HPDE6-E6E7 (cell line): ENCODE measurements at regions not wholly inside any gene's neighbourhood (a gene's known extent, or its start where the extent isn't known, plus 50 kb on each side); places are given as distances from the start of the nearest gene placed in this dataset.
"Not testable (repeated sequence)": the region's sequence is repeated elsewhere in the genome, so short reads cannot be mapped to it uniquely, and the experiment has no call there.

ENCODE experiments used
- DNase-seq: peaks from one replicate; pipeline ENCODE4 v3.0.0; 2011; ENCODE audit warnings: missing footprints; ENCODE audit errors: extremely low spot score

DNA sequence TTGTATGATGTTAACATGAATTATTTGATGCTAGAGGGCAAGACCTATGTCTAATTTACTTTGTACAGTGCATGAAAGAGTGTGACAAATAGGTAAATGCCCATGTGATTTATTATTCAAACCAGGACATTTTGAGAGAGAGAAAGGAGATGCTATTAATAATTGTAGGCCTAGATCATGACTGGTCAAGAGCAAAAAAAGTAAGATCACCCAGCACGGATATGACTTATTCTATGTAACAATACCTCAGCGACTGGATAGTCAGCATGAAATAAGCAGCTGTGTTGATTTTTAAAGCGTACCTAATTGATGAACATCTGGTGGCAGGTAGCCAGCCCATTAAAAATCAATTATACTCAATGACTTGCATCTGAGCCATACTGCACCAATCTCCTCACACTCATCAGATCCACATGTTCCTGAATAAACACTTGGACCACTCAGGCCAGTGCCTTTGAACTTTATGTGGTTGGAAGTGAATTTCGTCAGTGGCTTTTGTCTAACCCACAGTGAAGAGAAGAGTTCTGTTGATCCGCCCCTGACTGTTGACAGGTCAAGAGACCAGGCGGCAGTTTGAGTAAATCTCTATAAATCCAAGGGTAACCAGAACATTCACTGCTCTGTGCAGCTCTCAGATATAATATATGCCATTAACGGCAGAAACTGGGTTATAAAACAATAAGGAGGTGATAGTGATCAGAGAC is 435.3 kb downstream of the MDFIC start:
- DNase-seq = no peak

DNA sequence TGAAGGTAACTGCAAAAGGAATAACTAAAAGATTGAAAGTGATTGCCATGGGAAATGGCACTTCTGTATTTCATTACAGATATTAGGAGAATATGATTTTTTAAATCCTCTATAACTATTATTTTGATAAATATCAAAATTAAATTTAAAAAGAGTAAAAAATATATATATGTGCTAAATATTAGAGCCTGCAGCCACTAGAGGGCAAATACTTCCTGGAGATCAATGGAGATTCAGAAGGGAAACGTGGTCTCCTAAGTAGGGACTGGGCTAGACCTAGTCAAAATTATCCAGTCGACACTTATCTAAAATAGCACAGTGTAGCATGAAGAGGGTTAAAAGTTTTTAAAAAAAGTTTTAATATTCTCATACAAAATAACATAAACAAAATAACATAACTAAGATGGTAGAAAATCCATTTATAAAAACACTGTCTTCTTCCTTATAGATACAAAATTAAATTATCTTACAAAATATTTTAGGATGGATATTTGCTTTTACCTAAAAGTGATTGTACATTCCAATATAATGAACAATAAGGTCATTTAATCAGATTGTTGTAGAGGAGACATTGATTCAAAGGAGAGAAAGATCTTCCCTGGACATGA is 434.3 kb downstream of the MDFIC start:
- no peak for DNase-seq

DNA sequence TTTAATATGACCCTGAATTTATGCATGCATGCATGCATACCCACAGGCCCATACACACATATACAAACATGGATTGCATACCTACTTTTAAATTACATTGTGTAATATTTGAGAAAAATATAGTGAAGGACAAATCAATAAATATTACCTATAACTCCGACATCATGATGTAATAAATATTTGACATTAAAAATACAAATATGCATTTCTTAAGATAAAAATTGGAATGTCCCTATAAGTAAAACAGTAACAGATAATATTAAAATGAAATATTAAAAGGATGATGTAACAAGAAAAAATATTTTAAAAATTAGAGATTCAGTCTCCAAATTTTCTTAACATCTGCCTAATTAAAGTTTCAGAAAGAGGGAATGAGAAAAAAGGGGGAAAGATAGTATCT is 433.0 kb downstream of the MDFIC start:
- DNase-seq = no peak

DNA sequence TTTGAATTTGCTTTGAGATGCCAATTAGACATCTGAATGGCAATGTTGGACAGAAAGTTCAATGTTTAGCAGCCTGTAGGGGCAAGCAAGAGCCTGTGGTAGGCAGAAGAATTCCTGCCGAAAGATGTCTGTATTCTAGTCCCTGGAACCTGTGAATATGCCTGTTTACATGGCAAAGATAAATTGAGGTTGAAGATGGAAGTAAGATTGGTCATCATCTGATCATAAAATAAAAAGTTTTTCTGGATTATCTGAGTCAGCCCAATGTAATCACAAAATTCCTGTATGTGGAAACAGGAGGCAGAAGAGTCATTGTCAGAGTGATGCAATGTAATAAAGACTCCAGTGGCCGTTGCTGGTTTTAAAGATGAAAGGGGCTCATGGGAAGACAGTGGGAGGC is 430.5 kb downstream of the MDFIC start:
- peak; percentile 13 for DNase-seq

DNA sequence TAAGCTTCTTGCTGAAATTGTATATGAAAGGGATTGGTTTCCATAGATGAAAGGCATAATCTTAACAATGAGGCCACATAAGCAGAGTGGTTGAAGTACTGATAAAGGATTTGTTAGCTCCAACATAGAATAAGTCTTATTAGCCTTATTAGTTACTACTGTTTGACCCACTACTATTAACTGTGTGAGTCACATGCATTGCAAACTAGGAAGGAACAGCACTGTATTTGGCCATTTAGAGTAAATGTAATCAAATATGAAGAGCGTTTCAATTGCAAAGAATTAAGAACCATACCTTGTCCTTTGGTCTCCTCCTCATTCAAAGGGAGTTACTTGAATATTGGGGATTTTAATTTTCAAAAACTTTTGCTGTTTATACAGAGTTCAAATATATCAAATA is 428.9 kb downstream of the MDFIC start:
- no peak for DNase-seq

DNA sequence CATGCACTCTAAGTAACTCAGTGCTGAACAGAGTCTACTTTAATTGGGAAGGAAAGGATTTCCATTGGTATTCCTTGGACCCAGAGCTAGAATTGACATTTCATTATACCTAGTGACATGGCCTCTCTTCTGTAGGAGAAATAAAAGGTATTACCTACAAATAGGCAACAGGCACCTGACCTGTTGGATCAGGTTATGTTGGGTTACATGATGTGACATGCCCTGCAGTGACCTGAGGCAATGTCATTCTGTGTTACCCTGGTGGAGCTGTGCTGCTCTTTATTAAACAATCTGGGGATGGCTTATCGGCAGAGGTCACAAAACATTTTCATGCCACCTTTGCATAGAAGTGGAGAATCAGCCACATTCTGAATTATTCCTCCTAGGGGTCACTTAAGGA is 427.7 kb downstream of the MDFIC start:
- DNase-seq = no peak

DNA sequence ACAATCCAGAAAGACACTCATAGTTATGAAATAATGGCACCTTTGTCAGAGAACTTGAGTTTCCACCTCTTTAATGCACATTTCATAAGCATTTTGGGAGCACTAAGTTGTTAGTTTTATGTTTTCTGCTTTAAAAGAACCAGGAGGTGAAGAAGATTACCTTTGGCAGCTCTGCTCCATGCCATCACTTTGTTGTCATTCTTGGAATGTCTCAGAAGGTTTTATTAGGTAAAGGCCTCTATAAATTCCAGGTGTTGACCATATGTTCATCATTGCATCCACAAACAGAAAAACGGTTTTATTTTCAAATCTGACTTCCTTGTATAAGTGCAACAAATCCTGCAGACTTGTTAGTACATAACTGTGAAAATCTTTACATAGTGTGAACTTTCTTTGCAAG is 424.8 kb downstream of the MDFIC start:
- no peak for DNase-seq

DNA sequence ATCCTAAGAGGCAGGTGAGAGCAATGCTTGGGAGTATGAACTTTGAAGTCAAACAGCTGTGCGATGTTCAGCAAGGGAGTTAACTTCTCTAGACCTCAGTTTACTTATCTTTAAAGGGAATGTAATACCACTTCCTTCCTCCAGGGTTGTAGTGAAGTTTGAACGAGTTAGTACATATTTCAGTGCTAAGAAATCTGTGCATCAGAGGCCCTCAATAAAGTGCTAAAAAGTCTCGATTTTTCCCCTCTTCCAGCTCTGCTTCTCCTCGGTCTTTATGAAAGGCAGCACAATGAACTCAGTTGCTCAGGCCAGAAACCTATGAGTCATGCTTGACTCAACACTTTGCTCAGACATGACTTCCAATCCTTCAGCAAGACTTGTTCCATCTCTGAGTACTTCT is 418.9 kb downstream of the MDFIC start:
- peak; percentile 64 for DNase-seq

DNA sequence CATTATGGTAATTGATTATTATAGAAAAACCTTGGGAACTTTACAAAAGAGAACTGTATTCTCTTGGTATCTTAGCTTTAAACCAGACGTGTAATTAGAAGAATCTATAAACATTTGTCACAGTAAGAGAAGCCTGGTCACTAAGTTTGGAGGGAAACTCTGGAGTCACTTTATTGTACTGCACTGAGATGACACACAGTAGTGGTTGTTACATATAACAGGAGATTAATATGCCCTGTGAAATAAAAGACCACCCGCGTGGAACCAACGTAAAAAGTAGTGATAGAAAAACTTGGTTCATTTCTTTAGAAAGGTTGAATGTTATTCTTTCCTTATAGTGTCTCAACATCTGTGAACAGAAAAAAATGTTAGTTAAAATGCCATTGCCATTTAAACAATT is 416.1 kb downstream of the MDFIC start:
- DNase-seq = no peak

DNA sequence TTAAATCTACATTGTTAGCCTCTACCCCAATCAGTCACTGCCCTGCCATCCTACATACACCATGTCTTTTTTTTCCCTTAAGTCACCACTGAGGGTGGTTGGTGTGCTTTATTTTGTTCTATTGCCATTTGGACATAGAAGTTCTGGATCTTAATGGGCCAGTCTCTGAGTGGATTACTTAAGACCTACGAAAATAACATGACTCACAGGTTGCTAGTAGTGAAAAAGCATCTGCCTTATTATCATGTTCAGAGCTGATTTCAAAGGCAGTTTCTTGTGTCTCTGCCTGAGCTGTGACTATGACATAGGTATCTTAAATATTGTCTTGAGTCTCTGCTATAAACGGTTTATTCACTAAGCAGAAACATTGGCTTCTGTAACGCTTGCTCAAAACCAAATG is 410.8 kb downstream of the MDFIC start:
- DNase-seq = no peak

DNA sequence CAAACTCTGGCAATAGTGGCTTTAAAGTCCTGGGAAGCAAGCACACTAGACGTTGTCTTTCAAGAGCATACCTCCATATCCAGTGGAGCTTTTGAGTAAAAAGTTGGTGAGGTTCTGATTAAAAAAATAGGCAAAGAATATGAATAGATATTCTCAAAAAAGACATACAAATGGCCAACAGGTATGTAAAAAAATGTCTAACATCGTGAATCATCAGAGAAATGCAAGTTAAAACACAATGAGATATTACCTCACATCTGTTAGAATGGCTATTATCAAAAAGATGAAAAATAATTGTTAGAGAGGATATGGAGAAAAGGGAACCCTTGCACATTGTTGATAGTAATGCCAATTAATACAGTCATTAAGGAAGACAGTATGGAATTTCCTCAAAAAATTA is 407.1 kb downstream of the MDFIC start:
- no peak for DNase-seq

DNA sequence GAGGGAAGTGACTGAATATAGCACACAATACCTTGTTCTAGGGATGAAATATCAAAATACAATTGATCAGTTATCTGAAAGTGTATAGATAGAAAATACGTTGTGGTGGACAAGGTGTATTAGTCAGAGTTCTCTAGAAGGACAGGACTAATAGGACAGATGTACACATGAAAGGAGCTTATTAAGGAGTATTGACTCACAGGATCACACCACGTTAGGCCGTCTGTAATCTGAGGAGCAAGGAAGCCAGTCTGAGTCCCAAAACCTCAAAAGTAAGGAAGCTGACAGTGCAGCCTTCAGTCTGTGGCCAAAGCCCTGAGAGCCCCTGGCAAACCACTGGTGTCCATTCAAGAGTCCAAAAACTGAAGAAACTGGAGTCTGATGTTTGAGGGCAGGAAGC is 406.1 kb downstream of the MDFIC start:
- no peak for DNase-seq

DNA sequence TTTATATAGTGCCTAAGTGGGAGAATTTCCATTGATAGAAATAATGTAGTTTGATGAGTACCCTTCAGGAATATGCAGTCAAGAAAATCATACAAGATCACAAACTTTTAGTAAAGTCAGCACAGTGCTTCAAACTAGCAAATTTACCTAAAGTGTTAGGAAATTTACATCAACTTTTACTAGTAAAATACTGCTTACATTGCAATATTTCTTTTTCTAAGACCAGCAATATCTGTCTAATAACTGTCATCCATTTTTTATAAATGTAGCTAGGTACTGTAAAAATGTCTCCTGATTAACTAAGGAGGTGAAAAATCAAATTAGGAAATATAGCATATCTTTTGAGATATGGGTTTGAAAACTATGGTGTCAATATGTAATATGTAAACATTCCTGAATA is 405.4 kb downstream of the MDFIC start:
- no peak for DNase-seq

DNA sequence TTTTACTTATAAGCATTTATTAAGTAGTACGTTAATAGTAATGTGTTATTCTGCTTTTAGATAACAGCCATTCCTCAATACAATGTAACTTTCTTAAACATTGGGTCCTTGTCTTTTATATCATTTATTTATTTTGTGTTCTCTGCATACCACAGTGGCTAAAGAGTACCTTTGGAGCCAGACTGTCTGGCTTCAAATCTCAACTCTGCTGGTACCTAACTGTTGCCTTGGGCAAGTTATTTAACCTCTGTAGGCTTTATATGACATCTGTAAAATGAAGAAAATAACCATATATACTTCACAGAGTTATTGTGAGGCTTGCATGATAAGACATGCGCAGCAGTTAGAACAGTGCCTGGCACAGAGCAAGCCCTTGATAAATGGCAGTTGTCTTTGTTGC is 397.6 kb downstream of the MDFIC start:
- no peak for DNase-seq

DNA sequence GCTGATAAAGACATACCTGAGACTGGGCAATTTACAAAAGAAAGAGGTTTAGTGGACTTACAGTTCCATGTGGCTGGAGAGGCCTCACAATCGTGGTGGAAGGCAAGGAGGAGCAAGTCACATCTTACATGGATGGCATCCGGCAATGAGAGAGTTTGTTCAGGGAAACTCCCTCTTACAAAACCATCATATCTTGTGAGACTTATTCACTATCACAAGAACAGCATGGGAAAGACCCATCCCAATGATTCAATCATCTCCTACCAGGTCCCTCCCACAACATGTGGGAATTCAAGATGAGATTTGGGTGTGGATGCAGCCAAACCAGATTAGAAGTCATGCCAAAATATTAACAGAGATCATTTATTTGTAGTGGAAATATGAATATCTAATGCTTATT is 388.4 kb downstream of the MDFIC start:
- not testable (repeated sequence) for DNase-seq

DNA sequence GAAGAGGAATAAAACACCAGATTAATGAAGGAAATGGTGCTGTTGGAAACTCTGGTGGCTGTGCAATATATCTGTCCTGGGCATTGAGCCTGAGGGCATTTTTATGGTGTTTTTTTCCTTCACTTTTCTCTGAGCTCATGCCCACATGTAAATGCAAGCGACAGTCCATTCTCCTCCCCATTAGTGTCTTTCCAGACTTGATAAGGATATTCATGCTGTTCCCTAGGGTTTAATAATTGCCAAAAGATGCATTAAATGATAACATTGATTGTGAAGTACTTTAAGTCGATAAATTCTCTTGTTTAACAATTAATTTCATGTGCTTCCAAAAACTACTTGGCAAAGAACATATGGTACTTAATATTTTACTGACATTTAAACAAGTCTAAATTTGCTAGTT is 384.7 kb downstream of the MDFIC start:
- DNase-seq = no peak

DNA sequence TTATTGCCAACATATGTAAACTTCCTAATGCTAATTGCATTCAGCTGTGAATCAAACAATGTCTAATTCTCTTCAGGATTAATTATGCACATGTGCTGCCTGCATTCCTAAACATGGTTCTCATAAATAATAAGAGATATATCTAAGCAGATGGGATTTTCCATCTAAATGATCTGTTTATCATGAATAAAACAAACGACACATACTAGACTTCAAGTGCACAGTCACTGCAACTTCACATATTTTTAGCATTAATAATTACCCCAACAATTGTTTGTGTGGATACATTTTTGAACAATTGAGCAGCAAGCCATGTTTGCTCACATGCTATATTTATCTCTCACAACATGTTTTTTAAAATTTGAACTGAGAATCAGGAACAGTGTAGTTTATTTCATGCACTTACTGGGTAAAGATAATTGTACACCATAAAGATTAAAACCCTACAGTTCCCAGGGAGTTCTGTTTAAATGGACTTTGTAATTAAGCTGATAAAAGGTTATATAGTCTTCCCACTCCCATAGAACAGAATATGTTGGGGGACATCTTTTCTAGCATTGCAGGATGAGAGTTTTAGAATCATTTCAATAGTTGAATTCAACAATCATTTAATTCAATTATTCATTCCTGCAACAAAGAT is 378.5 kb downstream of the MDFIC start:
- no peak for DNase-seq

DNA sequence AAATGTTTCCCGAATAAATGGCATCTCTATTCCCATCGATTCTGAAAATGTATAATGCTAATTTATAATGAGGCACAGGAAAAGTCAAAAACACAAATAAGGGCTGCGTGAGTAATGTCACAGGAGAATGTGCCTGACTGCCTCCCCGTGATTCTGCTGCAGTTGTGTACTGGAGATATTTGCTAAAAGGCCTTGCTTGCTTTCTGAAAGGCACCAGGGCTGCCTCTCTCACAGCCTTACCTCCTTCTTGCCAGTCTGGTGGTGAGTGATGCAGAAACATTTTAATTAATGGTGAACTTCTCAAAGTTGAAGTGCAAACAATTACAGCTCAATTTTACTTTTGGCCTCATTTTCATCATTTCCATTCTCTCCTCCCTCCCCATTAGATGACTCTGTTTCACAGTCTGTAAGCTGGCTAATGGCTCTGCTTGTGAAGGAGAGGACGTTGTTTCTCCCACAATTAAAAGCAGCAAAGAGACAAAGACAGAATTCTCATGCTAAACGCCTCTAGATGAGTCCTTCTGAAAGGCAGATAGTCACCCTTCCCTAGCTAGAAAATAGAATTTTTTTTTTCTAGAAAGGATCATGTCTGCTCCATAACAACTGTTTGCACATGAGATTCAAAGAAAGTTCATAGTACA is 377.6 kb downstream of the MDFIC start:
- no peak for DNase-seq

DNA sequence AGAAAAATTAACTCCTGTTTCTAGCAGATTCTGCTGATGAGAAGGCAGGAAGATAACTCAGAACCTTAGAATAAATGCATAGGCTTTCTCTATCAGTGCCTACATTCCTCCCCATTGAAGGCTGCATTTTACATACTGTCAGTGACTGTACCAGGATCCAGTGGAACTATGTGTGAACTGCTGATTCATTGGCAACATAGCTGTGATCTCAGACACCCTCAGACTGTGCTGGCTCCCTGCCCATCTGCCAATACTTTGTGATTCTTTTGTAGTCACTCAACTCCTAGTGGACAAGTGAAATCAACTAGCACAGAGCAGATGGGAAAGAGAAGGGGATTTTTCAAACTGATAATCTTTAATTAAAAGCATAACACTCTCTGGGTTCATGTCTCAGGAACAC is 375.8 kb downstream of the MDFIC start:
- peak; percentile 46 for DNase-seq

DNA sequence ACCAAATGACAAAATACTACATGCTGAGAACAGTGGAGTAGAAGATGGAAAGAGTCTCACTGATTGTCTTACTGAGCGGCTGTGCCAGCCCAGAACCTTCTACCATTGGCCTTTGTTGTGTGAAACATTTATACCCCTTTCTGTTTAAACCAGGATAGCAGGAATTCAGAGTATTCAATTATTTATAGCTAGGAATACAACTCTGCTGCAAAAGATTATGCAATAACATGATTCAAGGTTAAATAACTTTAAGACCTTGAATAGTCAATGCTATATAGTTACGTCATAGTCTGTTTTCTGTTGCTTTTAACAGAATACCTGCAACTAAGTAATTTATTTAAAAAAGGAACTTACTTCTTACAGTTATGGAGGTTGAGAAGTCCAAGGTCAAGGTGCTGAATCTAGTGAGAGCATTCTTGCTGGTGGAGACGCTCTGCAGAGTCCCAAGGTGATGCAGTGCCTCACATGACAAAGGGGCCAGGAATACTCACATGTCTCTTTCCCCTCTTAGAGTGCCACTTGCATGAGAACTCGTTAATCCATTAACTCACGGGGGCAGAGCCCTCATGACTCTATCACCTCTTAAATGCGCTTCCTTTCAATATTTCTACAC is 371.8 kb downstream of the MDFIC start:
- DNase-seq = no peak

DNA sequence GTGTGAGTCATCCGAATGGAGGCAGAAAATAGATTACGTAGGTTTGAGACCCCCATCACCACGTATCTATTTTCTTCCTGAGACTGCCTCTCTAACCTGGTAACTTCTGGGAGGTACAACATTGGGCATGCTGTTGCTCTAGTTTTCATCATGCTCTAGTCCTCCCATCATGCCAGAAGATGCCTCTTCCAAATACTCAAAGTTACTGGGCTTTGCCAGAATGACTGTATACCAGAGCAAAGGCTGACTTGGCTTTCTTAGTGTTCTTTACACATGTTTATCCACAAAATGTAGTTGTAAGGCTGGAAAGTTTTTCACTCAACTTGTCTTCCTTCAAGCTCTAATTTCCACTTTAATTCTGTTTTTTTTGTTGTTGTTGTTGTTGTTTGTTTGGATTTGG is 370.5 kb downstream of the MDFIC start:
- no peak for DNase-seq

DNA sequence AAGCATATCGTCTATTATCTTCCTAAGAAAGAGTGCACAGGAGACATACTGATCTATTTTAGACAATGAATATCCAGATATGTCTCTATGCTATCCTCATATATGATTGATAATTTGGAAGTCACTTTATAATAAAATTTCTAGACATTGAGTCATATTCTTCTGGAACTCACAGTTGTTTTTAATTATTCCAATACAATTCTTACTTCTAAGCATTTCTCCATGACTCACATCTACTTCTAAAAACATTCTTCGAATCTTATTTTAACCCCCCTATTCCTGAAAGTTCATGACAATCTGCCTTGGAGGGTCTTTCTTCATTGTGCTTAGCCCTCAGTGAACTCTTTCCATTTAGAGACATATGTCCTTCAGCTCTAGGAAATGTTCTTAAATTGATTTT is 368.1 kb downstream of the MDFIC start:
- no peak for DNase-seq

DNA sequence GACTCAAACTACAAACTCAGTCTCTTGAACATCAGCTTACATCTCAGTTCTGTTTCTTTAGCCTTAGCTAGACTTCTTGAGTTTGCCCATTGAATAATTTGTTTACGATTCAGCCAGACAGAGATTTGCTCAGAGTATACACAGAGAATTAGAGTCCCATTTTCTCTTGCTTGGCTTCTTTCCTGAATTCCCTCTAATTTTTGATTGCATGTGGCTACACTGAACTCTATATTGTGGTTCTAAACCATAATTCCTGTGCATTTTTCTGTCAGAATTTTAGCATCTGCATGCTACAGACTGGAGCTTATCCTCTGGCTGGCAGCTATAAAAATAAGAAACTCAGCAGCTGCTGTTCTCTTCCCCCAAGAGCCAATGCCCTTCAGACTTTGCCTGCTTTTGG is 354.9 kb downstream of the MDFIC start:
- DNase-seq = no peak
